GM03348 (cell line): ENCODE measurements at regions not wholly inside any gene's neighbourhood (a gene's known extent, or its start where the extent isn't known, plus 50 kb on each side); places are given as distances from the start of the nearest gene placed in this dataset.
"Not testable (repeated sequence)": the region's sequence is repeated elsewhere in the genome, so short reads cannot be mapped to it uniquely, and the experiment has no call there.

Experiments
- DNase-seq: peaks from one replicate; pipeline ENCODE4 v3.0.0; 2012; ENCODE audit warnings: low spot score

DNA sequence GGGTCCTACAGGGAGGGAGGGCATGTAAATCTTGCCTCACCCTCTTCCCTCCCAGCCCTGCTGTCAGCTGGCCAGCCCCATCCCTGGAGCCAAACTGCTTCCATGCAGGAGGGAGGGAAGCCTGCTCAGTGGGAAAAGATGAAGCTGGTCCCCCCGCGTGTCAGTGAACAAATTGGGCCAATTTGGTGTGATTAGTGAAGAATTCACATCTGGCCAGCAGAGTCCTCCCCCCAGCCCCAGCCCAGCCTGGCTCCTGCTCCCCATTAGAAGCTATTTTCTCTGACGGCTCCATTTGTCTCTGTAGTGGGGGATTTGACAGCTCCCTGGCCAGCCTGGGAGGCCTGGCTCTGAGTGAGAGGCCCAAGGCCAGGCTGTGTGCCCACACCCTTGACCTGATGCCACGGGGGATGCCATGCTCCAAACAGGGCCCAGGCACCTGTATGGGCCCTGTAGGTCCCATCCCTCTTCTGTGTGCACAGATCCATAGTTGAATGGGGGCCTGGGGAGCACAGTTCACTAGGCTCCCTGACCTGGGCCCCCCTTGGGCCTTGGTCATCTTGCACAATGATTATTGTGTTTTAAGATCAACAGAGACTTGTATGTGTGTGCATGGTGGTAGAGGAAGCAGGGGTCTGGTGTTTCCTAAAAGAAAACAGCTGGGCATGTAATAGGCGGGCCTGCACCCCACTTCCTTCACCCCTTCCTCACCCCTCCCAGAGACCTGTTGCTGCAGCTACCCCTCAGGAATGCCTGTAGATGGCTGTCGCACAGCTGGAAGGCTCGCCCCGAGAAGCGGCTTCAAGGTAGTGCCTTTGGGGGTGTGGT lies 50.7 kb upstream of the TAC4 start:
- no peak for DNase-seq

DNA sequence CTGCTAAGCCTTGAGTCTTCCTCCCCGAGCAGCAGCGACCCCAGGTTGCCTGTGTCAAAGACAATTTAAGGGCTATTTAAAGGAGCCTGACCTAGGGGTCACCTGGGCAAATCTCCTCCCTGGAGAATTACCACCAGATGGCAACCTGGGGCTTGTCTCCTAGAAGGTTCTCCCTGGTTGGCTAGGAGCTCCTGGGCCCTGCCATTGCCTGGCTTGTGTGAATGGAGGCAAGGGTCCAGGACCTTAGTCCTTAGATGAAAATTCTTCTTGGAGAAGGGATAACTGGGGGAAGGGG lies 51.3 kb upstream of the TAC4 start:
- no peak for DNase-seq

DNA sequence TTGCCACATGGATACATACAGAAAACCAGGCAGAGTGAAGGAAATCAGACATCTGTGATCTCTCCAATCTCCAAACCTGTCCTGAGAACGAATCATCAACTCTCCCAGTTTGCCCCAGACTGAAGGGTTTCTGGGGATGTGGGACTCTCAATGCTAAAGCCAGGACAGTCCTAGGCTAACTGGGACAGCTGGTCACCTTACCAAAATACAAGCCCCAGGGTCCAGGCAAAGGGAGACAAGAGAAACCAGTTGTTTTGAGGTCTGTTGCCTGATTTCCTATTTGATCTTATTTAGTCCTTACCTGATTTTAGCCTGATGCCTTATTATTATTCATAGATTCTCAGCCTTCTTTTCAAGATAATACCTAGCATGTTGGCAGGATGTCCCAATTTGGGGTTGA lies 51.7 kb upstream of the TAC4 start:
- no peak for DNase-seq

DNA sequence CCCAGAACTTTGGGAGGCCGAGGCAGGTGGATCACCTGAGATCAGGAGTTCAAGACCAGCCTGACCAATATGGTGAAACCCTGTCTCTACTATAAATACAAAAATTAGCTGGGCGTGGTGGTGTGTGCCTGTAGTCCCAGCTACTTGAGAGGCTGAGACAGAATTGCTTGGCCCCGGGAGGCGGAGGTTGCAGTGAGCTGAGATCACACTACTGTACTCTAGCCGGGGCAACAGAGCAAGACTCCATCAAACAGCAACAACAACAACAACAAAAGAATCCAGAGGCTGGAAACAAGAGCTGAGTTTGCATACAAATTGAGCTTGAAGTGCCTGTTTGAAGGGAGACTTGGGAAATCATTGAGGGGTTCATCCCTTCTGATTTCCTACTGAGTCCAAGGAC lies 52.9 kb upstream of the TAC4 start:
- not testable (repeated sequence) for DNase-seq

DNA sequence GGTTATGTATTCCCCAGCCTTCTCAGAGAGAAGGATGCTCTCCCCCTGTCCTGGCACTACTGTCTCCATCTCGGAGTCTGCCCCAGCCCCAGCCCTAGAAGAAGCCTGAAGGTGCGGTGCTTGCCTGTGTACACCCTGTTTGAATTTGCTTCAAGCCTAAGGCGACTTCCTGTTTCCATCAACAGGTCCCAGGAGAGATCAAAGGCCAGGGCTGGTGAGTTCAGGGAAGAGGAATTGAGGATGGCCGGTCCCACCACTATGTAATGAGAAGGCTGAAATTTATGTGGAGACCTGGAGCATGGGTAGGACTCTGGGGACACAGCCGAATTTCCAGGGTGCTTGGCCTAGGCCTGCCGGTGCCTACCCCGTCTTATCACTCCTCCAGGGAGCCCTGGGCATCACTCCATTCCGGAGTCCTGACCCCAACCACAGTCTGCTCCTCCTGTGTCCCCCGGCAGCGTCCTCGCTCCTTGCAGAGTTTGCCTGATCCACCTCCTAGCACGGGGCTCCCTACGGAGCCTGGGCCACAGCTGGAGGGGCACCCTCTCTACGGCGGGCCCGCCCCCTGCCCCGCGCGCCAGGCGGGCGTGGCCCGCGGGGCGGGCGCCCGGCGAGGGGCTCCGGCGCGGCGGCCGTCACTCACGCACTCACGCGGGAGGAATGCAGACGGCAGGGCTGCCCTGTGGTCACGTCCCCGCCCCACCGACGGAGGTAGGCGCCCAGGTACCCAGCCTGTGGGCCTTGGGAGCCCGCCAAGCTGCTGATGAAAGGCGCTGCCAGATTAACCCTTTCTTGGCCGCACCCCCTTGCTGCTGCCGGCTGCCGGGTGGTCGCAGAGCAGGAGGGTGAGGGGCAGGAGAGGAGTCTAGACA lies 53.8 kb upstream of the TAC4 start:
- DNase-seq: peak; percentile 37

DNA sequence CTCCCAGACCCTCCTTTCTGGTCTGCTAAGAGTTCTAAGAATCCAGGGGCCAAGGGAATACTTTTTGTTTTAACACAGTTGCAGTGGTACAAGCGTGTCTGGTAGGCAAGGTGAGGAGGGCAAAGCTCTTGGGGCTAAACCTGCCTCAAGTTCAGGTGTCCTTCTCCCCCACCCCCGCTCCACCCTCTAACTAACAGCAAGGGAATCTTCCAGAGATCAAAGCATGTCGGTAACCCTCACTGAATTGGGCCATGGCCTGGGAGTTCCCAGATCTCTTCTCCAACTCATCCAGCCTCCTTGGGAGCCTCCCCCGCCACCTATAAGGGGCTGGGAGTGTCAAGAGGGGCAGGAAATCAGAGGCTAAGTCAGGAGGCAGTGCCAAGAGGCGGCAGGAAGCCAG lies 55.7 kb upstream of the TAC4 start:
- DNase-seq: no peak

DNA sequence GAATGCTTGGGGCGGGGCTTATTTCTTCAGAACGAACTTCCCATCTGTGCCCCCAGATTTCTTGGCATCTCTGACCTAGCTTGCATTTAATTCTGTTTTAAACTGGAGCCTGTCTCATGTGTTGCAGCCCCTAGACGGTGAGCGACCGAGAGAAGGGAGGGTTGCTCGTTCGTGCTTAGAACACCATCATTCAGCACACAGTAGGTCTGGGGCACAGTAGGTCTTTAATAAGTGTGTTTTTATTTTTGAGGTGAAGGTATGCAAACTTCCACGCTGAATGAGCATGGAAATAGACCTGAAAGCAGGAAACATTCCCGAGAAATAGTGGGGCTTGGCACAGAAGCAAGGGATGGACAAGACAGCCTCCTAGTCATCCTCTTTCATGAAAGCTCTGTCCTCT lies 57.0 kb upstream of the TAC4 start:
- no peak for DNase-seq

DNA sequence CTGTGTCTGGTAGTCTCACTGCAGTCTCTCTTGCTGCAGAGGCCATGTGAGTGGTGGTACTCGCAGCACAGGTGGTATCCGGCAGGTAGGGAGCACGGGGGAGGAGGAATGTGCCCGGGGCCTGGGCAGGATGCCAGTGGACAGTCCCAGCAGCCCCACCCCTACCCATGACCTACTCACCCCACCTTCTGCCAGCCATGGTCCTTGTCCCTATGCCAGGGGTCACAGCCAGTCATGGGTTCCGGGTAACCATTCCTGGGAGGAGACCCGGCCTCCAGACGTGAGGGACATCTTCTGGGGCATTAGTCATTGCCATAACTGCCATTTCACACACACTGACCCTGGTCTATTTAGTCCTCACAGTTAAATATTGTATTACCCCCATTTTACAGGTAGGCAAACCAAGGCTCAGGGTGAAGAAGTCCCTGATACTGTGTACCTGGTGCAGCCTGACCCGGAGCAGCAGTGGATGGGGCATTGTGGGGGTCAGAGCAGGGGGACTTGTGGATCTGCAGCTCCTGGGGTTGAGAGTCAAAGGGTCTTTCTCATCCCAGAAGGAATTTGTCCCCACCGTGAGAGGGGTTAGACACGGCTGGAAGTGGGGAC lies 58.8 kb upstream of the TAC4 start:
- DNase-seq: no peak

DNA sequence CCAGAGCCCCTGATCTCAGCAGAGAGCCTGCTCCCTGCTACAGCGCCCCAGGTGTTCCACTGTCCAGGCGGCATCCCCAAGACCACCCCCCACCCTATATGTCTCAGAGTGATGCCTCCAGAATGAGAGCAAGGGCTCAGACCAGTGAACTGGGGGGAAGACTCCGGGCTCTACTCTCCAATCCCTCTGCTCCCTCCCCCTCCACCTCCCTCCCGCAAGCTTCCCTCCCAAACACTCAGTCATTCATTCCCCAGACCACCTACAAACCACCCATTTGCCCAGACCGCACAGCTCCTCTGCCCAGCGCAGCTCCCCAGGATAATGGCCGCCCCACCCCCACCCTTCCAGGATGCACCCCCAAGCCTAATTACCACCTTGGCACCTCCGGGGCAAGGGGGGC lies 59.4 kb upstream of the TAC4 start:
- no peak for DNase-seq

DNA sequence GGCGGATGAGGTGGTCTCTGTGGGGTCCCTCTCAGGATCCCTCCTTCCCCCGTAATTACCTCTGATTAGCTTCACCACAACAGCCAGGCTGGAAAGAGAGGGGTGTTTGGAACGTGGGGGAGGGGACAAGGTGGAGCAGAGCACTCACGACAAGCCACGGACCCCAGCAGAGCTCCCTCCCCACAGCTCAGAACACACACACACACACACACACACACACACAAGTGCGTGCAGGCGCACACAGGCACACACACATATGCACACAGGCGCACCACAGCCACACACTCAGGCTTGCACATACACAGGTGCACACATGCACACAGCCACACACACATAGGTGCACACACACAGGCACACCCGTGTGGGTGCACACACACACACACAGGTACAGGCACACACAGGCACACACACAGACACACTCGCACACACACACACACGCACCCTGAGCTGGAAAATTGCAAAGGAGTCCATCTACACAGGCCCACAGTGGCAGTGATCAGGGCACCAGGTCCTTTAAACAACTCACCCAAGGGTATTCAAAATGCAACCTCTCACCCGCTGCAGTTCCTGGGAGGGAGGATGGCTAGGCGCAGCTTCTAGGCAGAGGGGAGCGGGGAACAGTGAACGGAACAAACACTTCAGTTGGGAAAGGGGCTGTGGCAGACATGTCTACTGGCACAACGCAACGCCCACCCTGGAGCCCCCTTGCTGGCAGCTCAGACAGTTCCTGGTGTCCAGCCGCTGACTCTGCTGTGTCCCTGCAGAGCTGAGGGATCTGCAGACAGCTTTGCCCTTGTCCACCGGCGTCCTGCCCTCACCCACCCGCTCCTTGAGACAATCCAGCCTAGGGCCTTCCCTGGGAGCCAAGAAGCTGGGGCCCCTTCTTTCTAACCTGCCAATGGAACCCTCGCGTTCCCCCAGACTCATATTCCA lies 59.9 kb upstream of the DLX4 start:
- no peak for DNase-seq

DNA sequence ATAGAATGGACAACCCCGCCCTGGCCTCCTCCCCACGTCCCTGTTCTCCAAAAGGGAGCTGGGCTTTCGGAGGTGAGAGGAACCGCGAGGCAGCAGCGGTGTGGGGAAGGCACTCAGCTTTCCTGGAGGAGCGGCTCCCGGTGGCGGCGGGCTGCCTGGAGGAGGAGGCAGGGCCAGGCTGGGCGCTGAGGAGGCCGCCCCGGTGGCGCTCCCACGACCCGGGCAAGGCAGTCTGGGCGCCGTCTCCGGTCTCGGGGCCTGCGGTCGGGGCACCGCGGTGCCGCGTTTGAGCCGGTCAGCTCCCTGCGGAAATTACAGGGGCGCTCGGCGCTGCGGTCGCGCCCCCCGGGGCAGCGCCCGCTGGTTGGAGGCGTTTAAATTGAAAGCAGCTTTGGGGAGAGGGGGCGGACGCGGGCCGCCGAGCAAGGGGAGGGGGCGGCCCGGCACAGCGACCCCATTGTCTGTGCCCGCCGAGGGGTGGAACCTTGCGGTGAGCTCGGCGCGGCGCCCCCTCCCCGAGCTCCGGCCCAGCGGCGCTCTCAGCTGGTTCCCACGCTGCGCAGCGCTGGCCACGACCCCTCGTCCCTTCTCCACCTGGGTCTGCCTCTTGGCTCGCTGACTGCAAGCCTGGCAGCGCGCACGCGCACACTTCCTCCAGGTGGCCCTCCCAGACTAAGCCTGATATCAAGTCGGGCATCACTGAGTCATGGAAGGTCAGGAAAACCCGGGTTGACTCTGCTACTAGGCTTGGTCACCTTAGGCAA lies 58.7 kb upstream of the DLX4 start:
- no peak for DNase-seq

DNA sequence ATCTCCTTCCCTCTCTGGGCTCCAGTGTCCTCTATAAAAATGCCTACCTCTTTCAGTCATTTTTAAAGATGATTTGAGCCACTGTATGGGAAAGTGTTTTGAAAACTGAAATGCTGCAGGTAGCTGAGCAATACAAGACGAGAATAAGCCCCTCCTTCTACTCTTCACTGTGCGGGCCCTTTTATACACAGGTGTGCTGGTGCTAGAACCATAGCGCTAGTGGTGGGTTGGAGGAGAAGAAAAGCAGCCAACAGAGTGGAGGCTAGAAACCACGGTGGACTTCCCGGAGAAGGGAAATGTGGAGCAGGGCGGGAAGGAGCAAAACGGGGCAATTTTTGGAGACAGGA lies 58.2 kb upstream of the DLX4 start:
- DNase-seq: no peak

DNA sequence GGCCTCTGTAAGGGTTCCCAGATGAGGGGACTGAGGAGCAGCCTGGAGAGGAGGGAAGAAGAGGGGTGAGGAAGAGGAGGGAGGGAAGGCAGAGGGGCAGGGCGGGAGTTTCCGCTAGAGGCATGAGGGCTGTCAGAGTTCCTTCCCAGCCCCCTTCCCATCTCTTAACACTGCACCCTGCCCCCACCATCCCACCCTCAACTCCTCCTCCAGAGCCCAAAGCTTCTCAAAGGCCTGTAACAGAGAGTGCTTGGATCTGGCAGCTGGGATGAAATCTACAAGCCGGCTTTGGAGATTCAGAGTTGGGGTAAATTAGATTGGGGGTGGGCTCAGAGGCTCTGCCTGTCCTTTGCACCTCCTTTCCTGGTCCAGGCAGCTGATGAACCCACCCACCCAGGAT lies 57.3 kb upstream of the DLX4 start:
- no peak for DNase-seq

DNA sequence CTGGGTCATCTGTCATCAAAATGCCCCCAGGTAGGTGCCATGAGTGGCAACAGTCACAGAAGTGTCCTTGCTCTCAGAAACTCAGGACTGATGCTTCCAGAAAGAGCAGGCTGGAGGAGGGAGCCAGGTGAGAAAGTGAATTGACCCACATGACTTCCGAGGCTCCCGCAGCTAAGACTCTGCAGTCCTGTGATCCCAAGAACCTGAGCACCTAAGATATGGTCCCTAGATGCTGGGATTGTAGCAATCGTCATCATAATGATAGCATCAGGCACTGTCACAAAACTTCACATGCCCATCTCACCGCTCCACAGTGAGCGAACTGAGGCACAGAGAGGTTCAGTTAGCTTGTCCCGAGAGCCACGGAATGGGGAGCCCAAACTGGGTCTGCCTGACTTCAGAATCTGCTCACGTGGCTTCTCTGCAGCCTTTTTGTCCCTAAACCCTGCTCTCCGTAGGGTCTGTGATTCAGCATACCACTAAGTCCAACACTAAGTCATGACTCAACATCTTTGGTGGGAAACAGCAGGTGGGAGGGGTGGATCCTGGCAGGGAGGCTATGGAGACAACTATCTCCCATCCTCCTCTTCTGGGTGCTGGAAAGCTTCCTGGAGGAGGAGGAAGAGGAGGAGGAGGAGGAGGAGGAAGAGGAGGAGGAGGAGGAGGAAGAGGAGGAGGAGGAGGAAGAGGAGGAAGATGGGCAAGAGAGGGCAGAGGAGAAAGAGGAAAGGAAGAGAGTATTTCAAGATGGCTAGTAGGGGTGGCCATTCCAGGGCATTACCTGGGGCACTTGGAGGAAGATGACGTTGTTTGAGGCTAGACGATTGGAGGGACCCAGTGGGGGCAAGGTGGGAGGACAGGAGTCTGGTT lies 55.5 kb upstream of the DLX4 start:
- no peak for DNase-seq

DNA sequence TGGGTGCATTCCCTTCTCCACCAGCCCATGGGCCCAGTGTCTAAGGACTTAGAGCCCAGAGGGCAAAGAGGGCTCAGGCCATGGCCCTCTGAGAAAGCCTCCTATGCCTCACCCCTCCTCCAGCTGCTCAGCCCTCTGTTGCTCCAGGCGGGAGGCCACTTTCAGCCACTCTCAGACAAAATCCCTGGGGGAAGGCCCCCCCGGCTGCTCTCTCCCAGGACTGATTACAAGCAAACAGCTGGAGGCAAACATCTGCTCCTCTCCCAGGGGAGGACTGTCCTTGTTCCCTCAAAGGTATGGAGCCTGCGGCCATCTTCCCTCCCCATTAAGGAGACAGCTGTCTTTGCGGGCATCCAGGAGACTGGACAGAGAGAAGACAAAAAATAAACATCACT lies 54.9 kb upstream of the DLX4 start:
- no peak for DNase-seq

DNA sequence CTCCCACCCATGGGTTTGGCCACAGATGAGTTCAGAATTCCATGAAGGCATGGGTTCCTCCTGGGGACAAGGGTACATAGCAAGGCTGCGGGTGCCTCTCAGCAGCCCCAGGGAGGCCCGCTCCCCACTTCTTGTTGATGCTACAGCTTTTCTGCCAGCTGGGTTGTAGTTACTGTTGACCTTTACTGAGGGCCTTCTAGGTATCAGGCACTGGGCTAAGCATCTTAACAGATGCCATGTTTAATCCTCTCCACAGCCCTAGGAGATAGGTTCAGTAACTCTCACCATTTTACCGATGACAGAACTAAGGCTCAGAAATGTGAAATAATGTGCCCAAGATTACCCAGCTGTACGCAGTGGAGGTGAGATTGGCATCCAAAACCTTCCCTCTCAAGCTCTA lies 54.3 kb upstream of the DLX4 start:
- no peak for DNase-seq

DNA sequence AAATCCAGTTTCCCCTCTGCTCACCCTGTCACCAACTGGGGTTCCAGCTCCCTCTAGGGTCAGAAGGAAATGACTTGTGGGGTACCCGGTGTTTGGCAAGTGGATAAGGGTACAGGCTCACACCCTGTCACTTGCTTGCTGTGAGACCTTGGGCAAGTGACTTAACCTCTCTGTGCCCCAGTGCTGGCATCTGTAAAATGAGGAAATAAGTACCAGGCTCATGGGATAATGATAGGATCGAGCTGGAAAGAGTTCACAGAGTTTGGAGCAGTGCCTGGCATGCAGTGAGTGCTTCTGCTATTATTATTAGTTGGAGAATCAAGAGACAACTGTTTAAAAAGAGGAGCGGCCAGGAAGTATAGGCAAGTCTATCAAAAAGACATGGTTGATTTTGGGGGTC lies 53.7 kb upstream of the DLX4 start:
- no peak for DNase-seq

DNA sequence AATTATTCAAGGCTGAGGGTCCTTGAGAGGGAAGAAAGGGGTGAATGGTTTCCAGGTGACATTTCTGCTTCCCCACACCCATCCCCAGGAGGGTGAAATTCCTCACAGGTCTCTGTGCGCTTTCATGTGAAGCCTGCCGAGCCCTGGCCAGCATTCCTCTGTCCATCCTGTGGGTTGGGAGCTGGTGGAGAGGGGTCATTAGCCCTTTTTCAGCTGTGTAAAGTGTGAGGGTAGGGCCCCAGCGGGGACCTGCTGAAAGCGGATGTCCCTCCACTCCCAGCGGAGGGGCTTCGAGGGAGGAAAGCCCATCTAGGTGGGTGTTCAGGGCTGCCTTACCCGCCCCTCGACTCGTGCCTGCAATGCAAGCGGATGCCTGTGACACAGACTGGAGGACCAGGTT lies 53.3 kb upstream of the DLX4 start:
- no peak for DNase-seq

DNA sequence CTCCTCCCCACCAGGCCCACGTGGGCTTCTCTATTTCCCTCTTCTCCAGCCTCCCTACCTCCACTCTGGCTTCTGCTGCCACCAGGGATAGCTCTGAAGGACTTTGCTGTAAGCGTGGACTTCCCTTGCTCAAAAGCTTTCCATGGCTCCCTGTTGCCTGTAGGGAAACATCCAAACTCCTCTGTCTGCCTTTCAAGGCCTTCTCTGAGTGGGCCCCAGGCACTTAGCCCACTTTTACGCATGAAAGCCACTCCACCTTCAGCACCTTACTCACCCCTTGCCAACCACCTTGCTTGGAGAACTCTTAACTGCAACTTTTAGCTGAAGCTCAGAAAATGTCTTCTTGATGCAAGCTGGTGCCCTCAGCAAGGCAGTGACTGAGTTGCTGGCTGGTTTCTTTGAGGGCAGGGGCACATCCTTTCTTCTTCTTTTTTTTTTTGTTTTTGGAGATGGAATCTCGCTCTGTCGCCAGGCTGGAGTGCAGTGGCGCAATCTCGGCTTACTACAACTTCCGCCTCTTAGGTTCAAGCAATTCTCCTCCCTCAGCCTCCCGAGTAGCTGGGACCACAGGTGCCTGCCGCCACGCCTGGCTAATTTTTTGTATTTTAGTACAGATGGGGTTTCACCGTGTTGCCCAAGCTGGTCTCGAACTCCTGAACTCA lies 52.0 kb upstream of the DLX4 start:
- no peak for DNase-seq

DNA sequence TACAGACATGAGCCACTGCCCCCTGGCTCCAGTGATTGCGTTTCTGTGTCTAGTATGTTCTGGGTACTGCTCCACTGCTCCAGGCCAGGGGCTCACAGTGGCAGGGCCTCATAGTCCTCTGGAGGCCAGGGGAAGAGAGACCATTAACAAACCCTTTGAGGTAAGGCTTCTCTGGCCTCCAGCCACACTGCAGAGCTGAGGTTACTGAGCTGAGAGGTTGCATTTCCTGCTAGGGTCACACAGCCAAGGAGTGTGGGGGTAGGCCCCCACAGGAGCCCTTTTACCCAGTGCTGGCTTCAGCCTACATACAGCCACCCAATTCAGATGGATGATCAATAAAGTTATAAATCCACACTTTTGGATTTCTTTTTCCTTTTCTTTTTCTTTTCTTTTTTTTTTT lies 50.4 kb upstream of the DLX4 start:
- no peak for DNase-seq
